Mesodermal cell (in vitro differentiated cells): ENCODE measurements at regions not wholly inside any gene's neighbourhood (a gene's known extent, or its start where the extent isn't known, plus 50 kb on each side); places are given as distances from the start of the nearest gene placed in this dataset.

Experiments
- H3K27ac ChIP-seq: 2 replicates; pipeline ENCODE4 v1.7.0; 2013; ENCODE audit warnings: mild to moderate bottlenecking, low read depth, low read length, moderate library complexity; ENCODE audit not compliant: severe bottlenecking
- H3K36me3 ChIP-seq: 2 replicates; pipeline ENCODE4 v1.7.1; 2013; ENCODE audit warnings: mild to moderate bottlenecking, low read length, moderate library complexity; ENCODE audit not compliant: control insufficient read depth, insufficient read depth
- H3K4me1 ChIP-seq: one replicate; pipeline ENCODE4 v1.7.1; 2013; ENCODE audit warnings: mild to moderate bottlenecking, low read length; ENCODE audit not compliant: insufficient read depth, control insufficient read depth, poor library complexity, severe bottlenecking
- H3K4me3 ChIP-seq: 2 replicates; pipeline ENCODE4 v1.7.0; 2013; ENCODE audit warnings: low read length, control low read depth, mild to moderate bottlenecking; ENCODE audit not compliant: insufficient read depth, poor library complexity, severe bottlenecking; ENCODE audit errors: extremely low read depth
- H3K9me3 ChIP-seq: 2 replicates; pipeline ENCODE4 v1.7.1; 2013; ENCODE audit warnings: mild to moderate bottlenecking, low read length, moderate library complexity; ENCODE audit not compliant: control insufficient read depth
- WGBS, 2 experiments: methylation state at CpG; one replicate each; pipeline ENCODE4 v1.1.5; 2013; ENCODE audit warnings: missing lambda C conversion rate in 2 of 2; ENCODE audit not compliant: insufficient coverage in 2 of 2; 5-methylcytosine and 5-hydroxymethylcytosine counted together

- Histone ChIP-seq H3K27ac (no peak overlapping the region), H3K36me3 (no peaks in the 10 kb centered on the region), H3K4me3 (no peak overlapping the region), H3K9me3 (no peaks in the 10 kb centered on the region), H3K4me1 (no peaks in the 10 kb centered on the region)
- no CpG with 5 or more reads among the region's 1 CpG for WGBS, 2 experiments
Observed at GRCh38 chr3:78026318-78026828, 986.5 kb downstream of the ROBO2 start.

- 96 to 98% methylated on average over 19 to 31 of the region's 39 CpGs for WGBS, 2 experiments
- H3K4me3 ChIP-seq = no peak overlapping the region
- no peaks in the 10 kb centered on the region for H3K9me3 ChIP-seq
Observed at GRCh38 chr3:78029775-78030174, 989.9 kb downstream of the ROBO2 start.

GRCh38 chr3:78035131-78035641 lies 995.3 kb downstream of the ROBO2 start:
- Histone ChIP-seq H3K4me1 (no peaks in the 10 kb centered on the region), H3K4me3 (no peak overlapping the region), H3K36me3 (no peaks in the 10 kb centered on the region), H3K9me3 (no peaks in the 10 kb centered on the region), H3K27ac (no peak overlapping the region)
- 14% methylated on average over 5 of the region's 7 CpGs; no CpG with 5 or more reads in 1 of the 2 experiments for WGBS, 2 experiments

More at GRCh38 chr3:78029775-78030174, 989.9 kb downstream of the ROBO2 start:
- H3K27ac ChIP-seq = no peak overlapping the region
- H3K36me3 ChIP-seq = no peaks in the 10 kb centered on the region
- no peaks in the 10 kb centered on the region for H3K4me1 ChIP-seq

GRCh38 chr3:78041486-78041885 lies 1001.6 kb downstream of the ROBO2 start:
- Histone ChIP-seq H3K4me1 (no peaks in the 10 kb centered on the region), H3K4me3 (no peak overlapping the region), H3K36me3 (no peaks in the 10 kb centered on the region), H3K27ac (no peak overlapping the region), H3K9me3 (no peaks in the 10 kb centered on the region)
- WGBS, 2 experiments = no CpG with 5 or more reads among the region's 1 CpG

GRCh38 chr3:78046566-78046965 lies 1006.7 kb downstream of the ROBO2 start:
- WGBS, 2 experiments = 72 to 91% methylated on average over 3 of the region's 6 CpGs
- Histone ChIP-seq H3K27ac (no peak overlapping the region), H3K9me3 (no peaks in the 10 kb centered on the region), H3K4me3 (no peak overlapping the region), H3K4me1 (no peaks in the 10 kb centered on the region), H3K36me3 (no peaks in the 10 kb centered on the region)

- WGBS, 2 experiments = no CpG with 5 or more reads among the region's 3 CpGs
- H3K9me3 ChIP-seq = no peaks in the 10 kb centered on the region
Observed at GRCh38 chr3:78048698-78049097, 1008.8 kb downstream of the ROBO2 start.

GRCh38 chr3:78049521-78049920 lies 1009.6 kb downstream of the ROBO2 start:
- Histone ChIP-seq H3K27ac (no peak overlapping the region), H3K4me3 (no peak overlapping the region), H3K4me1 (no peaks in the 10 kb centered on the region), H3K9me3 (no peaks in the 10 kb centered on the region), H3K36me3 (no peaks in the 10 kb centered on the region)
- 73 to 100% methylated on average over 3 of the region's 4 CpGs for WGBS, 2 experiments

More at GRCh38 chr3:78048698-78049097, 1008.8 kb downstream of the ROBO2 start:
- Histone ChIP-seq H3K4me1 (no peaks in the 10 kb centered on the region), H3K36me3 (no peaks in the 10 kb centered on the region), H3K4me3 (no peak overlapping the region), H3K27ac (no peak overlapping the region)

GRCh38 chr3:78050276-78051065 lies 1010.6 kb downstream of the ROBO2 start:
- 60 to 80% methylated on average over 1 of the region's 4 CpGs for WGBS, 2 experiments
- Histone ChIP-seq H3K4me1 (no peaks in the 10 kb centered on the region), H3K36me3 (no peaks in the 10 kb centered on the region), H3K9me3 (no peaks in the 10 kb centered on the region), H3K4me3 (no peak overlapping the region), H3K27ac (no peak overlapping the region)

- H3K27ac ChIP-seq = no peak overlapping the region
- 94 to 96% methylated on average over 8 of the region's 8 CpGs for WGBS, 2 experiments
- H3K36me3 ChIP-seq = no peaks in the 10 kb centered on the region
- H3K4me1 ChIP-seq = no peaks in the 10 kb centered on the region
- H3K4me3 ChIP-seq = no peak overlapping the region
- no peaks in the 10 kb centered on the region for H3K9me3 ChIP-seq
Observed at GRCh38 chr3:78052746-78053145, 1012.8 kb downstream of the ROBO2 start.

- H3K4me1 ChIP-seq = no peaks in the 10 kb centered on the region
Observed at GRCh38 chr3:78066287-78066686, 1026.4 kb downstream of the ROBO2 start.

GRCh38 chr3:78070188-78070587 lies 1030.3 kb downstream of the ROBO2 start:
- WGBS, 2 experiments = 90% methylated on average over 2 of the region's 2 CpGs; no CpG with 5 or more reads in 1 of the 2 experiments
- H3K4me3 ChIP-seq = no peak overlapping the region
- H3K9me3 ChIP-seq = no peaks in the 10 kb centered on the region
- no peak overlapping the region for H3K27ac ChIP-seq
- H3K36me3 ChIP-seq = no peaks in the 10 kb centered on the region
- H3K4me1 ChIP-seq = no peaks in the 10 kb centered on the region

More at GRCh38 chr3:78066287-78066686, 1026.4 kb downstream of the ROBO2 start:
- no peak overlapping the region for H3K27ac ChIP-seq
- no peaks in the 10 kb centered on the region for H3K36me3 ChIP-seq
- H3K9me3 ChIP-seq = no peaks in the 10 kb centered on the region
- WGBS, 2 experiments = 90 to 95% methylated on average over 2 to 3 of the region's 5 CpGs
- no peak overlapping the region for H3K4me3 ChIP-seq
